ENCODE measurements at regions not wholly inside any gene's neighbourhood (a gene's known extent, or its start where the extent isn't known, plus 50 kb on each side); places are given as distances from the start of the nearest gene placed in this dataset.

DNA sequence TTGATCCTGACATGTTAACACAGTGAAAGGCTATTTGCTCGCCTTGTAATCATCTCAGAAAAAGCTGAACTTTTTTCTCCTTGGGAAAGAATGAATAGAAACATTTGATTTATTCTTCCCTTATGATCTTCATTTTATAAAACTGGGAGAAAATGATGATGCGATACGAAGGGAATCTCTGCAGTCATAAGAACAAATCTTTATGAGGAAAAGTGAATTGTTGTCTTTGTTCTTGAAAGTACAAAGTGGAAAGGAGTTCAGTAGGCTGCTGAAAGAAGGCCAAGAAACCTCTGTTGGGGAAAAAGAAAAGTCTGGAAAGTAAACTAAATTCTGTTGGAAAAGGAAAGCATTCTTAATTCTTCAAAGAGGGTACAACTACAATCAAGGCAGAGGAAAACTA is 248.8 kb downstream of the NSUN3 start:
- peaks cover 2% of the 10 kb centered on the region for H3K27me3 Mint-ChIP-seq (ENCODE audit: low read depth)
- H3K27ac Mint-ChIP-seq, result no peak overlapping the region
- DNase-seq (ENCODE audit: low spot score) (no peak), ATAC-seq (no peak)
- CTCF ChIA-PET, result no interaction called here
- H3K9me3 Mint-ChIP-seq, result no peaks in the 10 kb centered on the region
- H3K36me3 Mint-ChIP-seq, result no peaks in the 10 kb centered on the region
- TF ChIP-seq, protein P1, sequence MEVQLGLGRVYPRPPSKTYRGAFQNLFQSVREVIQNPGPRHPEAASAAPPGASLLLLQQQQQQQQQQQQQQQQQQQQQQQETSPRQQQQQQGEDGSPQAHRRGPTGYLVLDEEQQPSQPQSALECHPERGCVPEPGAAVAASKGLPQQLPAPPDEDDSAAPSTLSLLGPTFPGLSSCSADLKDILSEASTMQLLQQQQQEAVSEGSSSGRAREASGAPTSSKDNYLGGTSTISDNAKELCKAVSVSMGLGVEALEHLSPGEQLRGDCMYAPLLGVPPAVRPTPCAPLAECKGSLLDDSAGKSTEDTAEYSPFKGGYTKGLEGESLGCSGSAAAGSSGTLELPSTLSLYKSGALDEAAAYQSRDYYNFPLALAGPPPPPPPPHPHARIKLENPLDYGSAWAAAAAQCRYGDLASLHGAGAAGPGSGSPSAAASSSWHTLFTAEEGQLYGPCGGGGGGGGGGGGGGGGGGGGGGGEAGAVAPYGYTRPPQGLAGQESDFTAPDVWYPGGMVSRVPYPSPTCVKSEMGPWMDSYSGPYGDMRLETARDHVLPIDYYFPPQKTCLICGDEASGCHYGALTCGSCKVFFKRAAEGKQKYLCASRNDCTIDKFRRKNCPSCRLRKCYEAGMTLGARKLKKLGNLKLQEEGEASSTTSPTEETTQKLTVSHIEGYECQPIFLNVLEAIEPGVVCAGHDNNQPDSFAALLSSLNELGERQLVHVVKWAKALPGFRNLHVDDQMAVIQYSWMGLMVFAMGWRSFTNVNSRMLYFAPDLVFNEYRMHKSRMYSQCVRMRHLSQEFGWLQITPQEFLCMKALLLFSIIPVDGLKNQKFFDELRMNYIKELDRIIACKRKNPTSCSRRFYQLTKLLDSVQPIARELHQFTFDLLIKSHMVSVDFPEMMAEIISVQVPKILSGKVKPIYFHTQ (CRISPR knock-in tag; IDR thresholded peaks at IDR 0.05), result no peak
- TF ChIP-seq, protein P2, sequence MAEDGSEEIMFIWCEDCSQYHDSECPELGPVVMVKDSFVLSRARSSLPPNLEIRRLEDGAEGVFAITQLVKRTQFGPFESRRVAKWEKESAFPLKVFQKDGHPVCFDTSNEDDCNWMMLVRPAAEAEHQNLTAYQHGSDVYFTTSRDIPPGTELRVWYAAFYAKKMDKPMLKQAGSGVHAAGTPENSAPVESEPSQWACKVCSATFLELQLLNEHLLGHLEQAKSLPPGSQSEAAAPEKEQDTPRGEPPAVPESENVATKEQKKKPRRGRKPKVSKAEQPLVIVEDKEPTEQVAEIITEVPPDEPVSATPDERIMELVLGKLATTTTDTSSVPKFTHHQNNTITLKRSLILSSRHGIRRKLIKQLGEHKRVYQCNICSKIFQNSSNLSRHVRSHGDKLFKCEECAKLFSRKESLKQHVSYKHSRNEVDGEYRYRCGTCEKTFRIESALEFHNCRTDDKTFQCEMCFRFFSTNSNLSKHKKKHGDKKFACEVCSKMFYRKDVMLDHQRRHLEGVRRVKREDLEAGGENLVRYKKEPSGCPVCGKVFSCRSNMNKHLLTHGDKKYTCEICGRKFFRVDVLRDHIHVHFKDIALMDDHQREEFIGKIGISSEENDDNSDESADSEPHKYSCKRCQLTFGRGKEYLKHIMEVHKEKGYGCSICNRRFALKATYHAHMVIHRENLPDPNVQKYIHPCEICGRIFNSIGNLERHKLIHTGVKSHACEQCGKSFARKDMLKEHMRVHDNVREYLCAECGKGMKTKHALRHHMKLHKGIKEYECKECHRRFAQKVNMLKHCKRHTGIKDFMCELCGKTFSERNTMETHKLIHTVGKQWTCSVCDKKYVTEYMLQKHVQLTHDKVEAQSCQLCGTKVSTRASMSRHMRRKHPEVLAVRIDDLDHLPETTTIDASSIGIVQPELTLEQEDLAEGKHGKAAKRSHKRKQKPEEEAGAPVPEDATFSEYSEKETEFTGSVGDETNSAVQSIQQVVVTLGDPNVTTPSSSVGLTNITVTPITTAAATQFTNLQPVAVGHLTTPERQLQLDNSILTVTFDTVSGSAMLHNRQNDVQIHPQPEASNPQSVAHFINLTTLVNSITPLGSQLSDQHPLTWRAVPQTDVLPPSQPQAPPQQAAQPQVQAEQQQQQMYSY (CRISPR knock-in tag; IDR thresholded peaks at IDR 0.05), result no peak
- TF ChIP-seq, protein P3, sequence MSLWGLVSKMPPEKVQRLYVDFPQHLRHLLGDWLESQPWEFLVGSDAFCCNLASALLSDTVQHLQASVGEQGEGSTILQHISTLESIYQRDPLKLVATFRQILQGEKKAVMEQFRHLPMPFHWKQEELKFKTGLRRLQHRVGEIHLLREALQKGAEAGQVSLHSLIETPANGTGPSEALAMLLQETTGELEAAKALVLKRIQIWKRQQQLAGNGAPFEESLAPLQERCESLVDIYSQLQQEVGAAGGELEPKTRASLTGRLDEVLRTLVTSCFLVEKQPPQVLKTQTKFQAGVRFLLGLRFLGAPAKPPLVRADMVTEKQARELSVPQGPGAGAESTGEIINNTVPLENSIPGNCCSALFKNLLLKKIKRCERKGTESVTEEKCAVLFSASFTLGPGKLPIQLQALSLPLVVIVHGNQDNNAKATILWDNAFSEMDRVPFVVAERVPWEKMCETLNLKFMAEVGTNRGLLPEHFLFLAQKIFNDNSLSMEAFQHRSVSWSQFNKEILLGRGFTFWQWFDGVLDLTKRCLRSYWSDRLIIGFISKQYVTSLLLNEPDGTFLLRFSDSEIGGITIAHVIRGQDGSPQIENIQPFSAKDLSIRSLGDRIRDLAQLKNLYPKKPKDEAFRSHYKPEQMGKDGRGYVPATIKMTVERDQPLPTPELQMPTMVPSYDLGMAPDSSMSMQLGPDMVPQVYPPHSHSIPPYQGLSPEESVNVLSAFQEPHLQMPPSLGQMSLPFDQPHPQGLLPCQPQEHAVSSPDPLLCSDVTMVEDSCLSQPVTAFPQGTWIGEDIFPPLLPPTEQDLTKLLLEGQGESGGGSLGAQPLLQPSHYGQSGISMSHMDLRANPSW (CRISPR knock-in tag; conservative IDR thresholded peaks at IDR 0.05; ENCODE audit: low read depth), result no peak
- TF ChIP-seq FOXJ3 (CRISPR knock-in tag; IDR thresholded peaks at IDR 0.05; ENCODE audit: borderline replicate concordance) (no peak), ZNF423 (CRISPR knock-in tag; IDR thresholded peaks at IDR 0.05) (no peak), CREB1 (CRISPR knock-in tag; IDR thresholded peaks at IDR 0.05) (no peak), GRHL2 (CRISPR knock-in tag; IDR thresholded peaks at IDR 0.05; ENCODE audit: insufficient replicate concordance, severe bottlenecking) (no peak), ZNF121 (CRISPR knock-in tag; IDR thresholded peaks at IDR 0.05) (no peak), ZNF263 (CRISPR knock-in tag; IDR thresholded peaks at IDR 0.05; ENCODE audit: low read depth) (no peak), ZNF232 (CRISPR knock-in tag; IDR thresholded peaks at IDR 0.05) (no peak), ETV6 (CRISPR knock-in tag; IDR thresholded peaks at IDR 0.05) (no peak), FOXP1 (CRISPR knock-in tag; IDR thresholded peaks at IDR 0.05; ENCODE audit: borderline replicate concordance) (no peak), ZNF671 (CRISPR knock-in tag; IDR thresholded peaks at IDR 0.05) (no peak), HMGA2 (CRISPR knock-in tag; IDR thresholded peaks at IDR 0.05) (no peak), PRRX2 (CRISPR knock-in tag; IDR thresholded peaks at IDR 0.05) (no peak)
- TF ChIP-seq, protein P4, sequence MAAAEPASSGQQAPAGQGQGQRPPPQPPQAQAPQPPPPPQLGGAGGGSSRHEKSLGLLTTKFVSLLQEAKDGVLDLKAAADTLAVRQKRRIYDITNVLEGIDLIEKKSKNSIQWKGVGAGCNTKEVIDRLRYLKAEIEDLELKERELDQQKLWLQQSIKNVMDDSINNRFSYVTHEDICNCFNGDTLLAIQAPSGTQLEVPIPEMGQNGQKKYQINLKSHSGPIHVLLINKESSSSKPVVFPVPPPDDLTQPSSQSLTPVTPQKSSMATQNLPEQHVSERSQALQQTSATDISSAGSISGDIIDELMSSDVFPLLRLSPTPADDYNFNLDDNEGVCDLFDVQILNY (CRISPR knock-in tag; IDR thresholded peaks at IDR 0.05), result no peak
- TF ChIP-seq, protein P5, sequence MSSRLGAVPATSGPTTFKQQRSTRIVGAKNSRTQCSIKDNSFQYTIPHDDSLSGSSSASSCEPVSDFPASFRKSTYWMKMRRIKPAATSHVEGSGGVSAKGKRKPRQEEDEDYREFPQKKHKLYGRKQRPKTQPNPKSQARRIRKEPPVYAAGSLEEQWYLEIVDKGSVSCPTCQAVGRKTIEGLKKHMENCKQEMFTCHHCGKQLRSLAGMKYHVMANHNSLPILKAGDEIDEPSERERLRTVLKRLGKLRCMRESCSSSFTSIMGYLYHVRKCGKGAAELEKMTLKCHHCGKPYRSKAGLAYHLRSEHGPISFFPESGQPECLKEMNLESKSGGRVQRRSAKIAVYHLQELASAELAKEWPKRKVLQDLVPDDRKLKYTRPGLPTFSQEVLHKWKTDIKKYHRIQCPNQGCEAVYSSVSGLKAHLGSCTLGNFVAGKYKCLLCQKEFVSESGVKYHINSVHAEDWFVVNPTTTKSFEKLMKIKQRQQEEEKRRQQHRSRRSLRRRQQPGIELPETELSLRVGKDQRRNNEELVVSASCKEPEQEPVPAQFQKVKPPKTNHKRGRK (CRISPR knock-in tag; IDR thresholded peaks at IDR 0.05; ENCODE audit: borderline replicate concordance), result no peak
- TF ChIP-seq, protein P6, sequence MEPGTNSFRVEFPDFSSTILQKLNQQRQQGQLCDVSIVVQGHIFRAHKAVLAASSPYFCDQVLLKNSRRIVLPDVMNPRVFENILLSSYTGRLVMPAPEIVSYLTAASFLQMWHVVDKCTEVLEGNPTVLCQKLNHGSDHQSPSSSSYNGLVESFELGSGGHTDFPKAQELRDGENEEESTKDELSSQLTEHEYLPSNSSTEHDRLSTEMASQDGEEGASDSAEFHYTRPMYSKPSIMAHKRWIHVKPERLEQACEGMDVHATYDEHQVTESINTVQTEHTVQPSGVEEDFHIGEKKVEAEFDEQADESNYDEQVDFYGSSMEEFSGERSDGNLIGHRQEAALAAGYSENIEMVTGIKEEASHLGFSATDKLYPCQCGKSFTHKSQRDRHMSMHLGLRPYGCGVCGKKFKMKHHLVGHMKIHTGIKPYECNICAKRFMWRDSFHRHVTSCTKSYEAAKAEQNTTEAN (CRISPR knock-in tag; IDR thresholded peaks at IDR 0.05), result no peak
- TF ChIP-seq, protein P7, sequence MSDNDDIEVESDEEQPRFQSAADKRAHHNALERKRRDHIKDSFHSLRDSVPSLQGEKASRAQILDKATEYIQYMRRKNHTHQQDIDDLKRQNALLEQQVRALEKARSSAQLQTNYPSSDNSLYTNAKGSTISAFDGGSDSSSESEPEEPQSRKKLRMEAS (CRISPR knock-in tag; IDR thresholded peaks at IDR 0.05), result no peak
- peaks cover 5% of the 10 kb centered on the region for H3K4me1 Mint-ChIP-seq
- H3K4me3 Mint-ChIP-seq, result no peak overlapping the region
- POLR2A ChIA-PET, result no interaction called here

Data from WTC11 (cell line).